ENCODE measurements at regions not wholly inside any gene's neighbourhood (a gene's known extent, or its start where the extent isn't known, plus 50 kb on each side); places are given as distances from the start of the nearest gene placed in this dataset.

DNA sequence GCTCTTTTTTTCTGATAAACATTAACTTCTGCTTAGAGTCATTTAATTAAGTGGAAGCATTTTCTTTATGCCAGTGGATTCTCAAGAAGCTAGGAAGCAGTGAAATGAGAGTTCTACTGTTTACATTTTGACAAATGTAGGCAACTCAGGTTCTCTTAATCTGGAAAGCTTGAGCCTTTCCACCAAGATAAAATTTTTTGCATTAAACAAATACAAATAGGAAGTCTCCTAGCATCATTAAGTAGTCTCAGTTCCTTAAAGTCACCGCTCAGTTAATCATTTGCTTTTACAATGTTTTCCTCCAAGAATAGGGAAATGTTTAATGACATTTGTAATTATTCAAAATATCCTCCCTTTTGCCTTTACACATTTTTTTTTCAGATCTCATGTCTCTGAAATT lies 290.4 kb upstream of the PDE4D start:
- TF ChIP-seq POLR2AphosphoS5 (IDR thresholded peaks at IDR 0.05; ENCODE audit: insufficient read depth, low read depth, low read length) (no peak), MYC (IDR thresholded peaks at IDR 0.05; ENCODE audit: low read depth, low read length) (no peak), JUN (IDR thresholded peaks at IDR 0.05; ENCODE audit: borderline replicate concordance, insufficient read depth, insufficient read length, low read depth) (no peak), GATA2 (IDR thresholded peaks at IDR 0.05; ENCODE audit: insufficient read depth, insufficient read length, low read depth, low read length) (no peak), EZH2 (IDR thresholded peaks at IDR 0.05; ENCODE audit: borderline replicate concordance, low read depth, low read length, severe bottlenecking) (no peak), FOS (IDR thresholded peaks at IDR 0.05; ENCODE audit: borderline replicate concordance, insufficient read depth, low read length) (no peak), POLR2A (IDR thresholded peaks at IDR 0.05; ENCODE audit: low read depth, low read length) (no peak)
- TF ChIP-seq, protein P1, sequence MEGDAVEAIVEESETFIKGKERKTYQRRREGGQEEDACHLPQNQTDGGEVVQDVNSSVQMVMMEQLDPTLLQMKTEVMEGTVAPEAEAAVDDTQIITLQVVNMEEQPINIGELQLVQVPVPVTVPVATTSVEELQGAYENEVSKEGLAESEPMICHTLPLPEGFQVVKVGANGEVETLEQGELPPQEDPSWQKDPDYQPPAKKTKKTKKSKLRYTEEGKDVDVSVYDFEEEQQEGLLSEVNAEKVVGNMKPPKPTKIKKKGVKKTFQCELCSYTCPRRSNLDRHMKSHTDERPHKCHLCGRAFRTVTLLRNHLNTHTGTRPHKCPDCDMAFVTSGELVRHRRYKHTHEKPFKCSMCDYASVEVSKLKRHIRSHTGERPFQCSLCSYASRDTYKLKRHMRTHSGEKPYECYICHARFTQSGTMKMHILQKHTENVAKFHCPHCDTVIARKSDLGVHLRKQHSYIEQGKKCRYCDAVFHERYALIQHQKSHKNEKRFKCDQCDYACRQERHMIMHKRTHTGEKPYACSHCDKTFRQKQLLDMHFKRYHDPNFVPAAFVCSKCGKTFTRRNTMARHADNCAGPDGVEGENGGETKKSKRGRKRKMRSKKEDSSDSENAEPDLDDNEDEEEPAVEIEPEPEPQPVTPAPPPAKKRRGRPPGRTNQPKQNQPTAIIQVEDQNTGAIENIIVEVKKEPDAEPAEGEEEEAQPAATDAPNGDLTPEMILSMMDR (IDR thresholded peaks at IDR 0.05; ENCODE audit: extremely low read depth in 1 of 2, insufficient read depth in 1 of 2, low read depth in 1 of 2, low read length in 2 of 2): no peak
- TF ChIP-seq, protein P2, sequence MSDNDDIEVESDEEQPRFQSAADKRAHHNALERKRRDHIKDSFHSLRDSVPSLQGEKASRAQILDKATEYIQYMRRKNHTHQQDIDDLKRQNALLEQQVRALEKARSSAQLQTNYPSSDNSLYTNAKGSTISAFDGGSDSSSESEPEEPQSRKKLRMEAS (IDR thresholded peaks at IDR 0.05; ENCODE audit: insufficient read depth, insufficient read length): no peak
- no TSS peak for BruUV-seq (replicated peaks)
- peaks cover 3% of the 10 kb centered on the region for H3K4me1 ChIP-seq (ENCODE audit: control insufficient read depth, extremely low read depth, insufficient read depth, low read length)
- no peaks in the 10 kb centered on the region for H3K9me1 ChIP-seq (replicated peaks; ENCODE audit: control insufficient read depth, extremely low read depth, insufficient read depth, low read length)
- H3K9ac ChIP-seq (replicated peaks; ENCODE audit: extremely low read depth, insufficient read depth, low read length): no peak overlapping the region
- no peaks in the 10 kb centered on the region for H3K79me2 ChIP-seq (ENCODE audit: control insufficient read depth, insufficient read depth, low read length)
- DNase-seq (ENCODE audit: low read depth, low spot score): no peak
- no peak overlapping the region for H3K27ac ChIP-seq (ENCODE audit: insufficient read depth, low read depth, low read length)
- H3K36me3 ChIP-seq (ENCODE audit: control insufficient read depth in 2 of 2, extremely low read depth in 1 of 2, insufficient read depth in 2 of 2, low read length in 2 of 2): no peaks in the 10 kb centered on the region
- dilution Hi-C loops (cut with MboI; ENCODE audit: extremely low pct_ligation_motif_present, low sequenced_read_pairs) (no loop called here), intact Hi-C loops (cut with micrococcal nuclease) (no loop called here)
- H3K4me3 ChIP-seq (replicated peaks in 1 of 3; ENCODE audit: insufficient read depth in 1 of 3, low read depth in 1 of 3, low read length in 3 of 3): no peak overlapping the region
- H2AFZ ChIP-seq (ENCODE audit: low read depth, low read length): no peak overlapping the region
- H3K9me3 ChIP-seq (replicated peaks; ENCODE audit: control insufficient read depth, insufficient read depth, low read length): no peaks in the 10 kb centered on the region
- ChIA-PET POLR2A (no interaction called here), CTCF (no interaction called here)
- H3K27me3 ChIP-seq (ENCODE audit: control insufficient read depth in 2 of 2, insufficient read depth in 2 of 2, low read length in 2 of 2): peaks cover 0 to 23% of the 10 kb centered on the region in 2 experiments
- H4K20me1 ChIP-seq (replicated peaks; ENCODE audit: control insufficient read depth, extremely low read depth, insufficient read depth, low read length): no peaks in the 10 kb centered on the region
- FAIRE-seq: no peak
- H3K4me2 ChIP-seq (ENCODE audit: insufficient read depth, low read length): no peak overlapping the region

Measured in endothelial cell of umbilical vein (primary cell).